ENCODE measurements at regions not wholly inside any gene's neighbourhood (a gene's known extent, or its start where the extent isn't known, plus 50 kb on each side); places are given as distances from the start of the nearest gene placed in this dataset.

DNA sequence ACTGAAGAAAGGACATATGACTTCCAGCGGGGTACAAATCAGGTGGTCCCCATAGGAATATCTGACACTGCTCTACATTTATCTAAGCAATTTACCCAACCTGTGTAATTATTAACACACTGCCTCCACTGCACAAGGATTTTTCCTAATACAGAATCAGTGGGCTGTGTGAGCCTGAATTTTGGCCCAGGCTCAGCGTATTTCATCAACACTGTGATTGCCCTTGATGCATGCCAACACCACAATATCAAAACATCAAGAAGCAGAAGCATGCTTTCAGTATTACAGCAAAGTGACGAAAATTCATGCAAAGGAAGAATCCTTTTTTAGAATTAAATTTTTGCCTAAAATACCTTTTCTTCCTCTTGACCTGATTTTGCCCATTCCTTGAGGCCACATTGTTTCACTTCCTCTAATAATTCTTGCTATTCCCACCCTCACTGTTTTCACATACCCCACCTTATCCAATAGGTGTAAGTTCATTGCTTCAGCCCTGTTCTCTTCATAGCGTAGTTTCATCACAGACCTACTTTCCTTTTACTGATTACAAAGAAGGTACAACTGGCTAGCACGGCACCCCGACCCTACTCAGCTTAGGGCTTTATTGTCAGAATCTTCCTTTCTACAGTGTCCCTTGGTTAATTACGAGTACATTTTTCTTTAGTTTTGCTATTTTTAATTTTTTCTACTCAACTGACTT is 83.7 kb upstream of the PTCHD4 start:
- TF ChIP-seq, protein P1, sequence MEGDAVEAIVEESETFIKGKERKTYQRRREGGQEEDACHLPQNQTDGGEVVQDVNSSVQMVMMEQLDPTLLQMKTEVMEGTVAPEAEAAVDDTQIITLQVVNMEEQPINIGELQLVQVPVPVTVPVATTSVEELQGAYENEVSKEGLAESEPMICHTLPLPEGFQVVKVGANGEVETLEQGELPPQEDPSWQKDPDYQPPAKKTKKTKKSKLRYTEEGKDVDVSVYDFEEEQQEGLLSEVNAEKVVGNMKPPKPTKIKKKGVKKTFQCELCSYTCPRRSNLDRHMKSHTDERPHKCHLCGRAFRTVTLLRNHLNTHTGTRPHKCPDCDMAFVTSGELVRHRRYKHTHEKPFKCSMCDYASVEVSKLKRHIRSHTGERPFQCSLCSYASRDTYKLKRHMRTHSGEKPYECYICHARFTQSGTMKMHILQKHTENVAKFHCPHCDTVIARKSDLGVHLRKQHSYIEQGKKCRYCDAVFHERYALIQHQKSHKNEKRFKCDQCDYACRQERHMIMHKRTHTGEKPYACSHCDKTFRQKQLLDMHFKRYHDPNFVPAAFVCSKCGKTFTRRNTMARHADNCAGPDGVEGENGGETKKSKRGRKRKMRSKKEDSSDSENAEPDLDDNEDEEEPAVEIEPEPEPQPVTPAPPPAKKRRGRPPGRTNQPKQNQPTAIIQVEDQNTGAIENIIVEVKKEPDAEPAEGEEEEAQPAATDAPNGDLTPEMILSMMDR (IDR thresholded peaks at IDR 0.05): no peak
- no peak for TF ChIP-seq POLR2A (IDR thresholded peaks at IDR 0.05)

Data from prostate gland (tissue), 2 donors.